NCI-H146 (cell line): ENCODE measurements at regions not wholly inside any gene's neighbourhood (a gene's known extent, or its start where the extent isn't known, plus 50 kb on each side); places are given as distances from the start of the nearest gene placed in this dataset.
A peak's percentile ranks its signal among the peaks of the same experiment; 100 is the strongest.

ENCODE experiments used
- DNase-seq: peaks from one replicate; lab custom pipeline; 2025; lab: John Stamatoyannopoulos, UW

DNA sequence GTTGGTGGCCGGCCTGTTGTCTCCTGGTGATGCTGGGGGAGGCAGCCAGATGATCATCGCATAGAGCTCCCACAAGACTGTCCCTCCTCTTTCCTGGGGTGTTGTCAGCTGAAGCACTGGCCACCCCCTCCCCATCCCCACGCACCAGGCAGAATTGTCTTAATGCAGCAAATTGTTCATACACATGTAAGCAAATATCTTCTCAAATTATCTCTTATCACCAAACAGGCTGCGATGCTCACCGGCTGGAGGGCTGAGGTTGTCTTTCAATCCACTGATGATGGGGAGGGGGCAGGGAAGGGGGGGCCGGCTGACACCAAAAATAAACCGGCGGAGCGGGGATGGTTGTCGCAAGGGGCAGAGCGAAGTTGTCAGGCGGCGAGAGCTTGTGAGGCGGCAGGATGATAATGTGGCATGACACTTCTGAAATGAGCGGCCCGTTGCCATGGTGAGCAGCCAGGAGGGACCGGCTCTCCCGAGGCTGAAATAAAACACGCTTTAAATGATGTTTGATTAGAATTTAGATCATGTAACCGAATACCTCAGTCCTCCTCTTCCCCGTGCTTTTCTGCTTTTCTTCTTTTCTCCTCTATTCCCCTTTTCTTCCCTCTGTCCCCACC is 59.8 kb downstream of the MRM1 start:
- DNase-seq = peak; percentile 74

GRCh38 chr17:36661688-36662087 is 60.3 kb downstream of the MRM1 start:
- DNase-seq = no peak

- no peak for DNase-seq
These were observed 64.0 kb downstream of the MRM1 start for GRCh38 chr17:36665417-36665816.

DNA sequence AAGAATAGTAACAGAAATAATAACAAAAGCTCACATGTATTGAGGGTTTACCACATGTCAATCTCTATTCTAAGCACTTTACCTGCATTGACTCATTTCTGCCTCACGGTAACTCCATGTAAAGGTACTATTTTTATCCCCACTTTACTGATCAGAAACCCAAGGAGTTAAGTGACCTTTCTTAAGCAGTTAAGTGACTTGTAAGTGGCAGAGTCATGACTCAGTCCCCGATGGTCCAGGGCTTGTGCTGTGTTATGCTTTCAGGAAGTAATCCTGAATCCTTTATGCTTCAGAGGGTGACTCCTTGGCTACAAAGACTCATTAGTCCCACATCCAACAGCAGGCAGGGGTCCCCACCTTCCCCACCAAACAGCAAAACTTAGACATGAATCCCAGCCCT is 66.5 kb downstream of the MRM1 start:
- DNase-seq = no peak

DNA sequence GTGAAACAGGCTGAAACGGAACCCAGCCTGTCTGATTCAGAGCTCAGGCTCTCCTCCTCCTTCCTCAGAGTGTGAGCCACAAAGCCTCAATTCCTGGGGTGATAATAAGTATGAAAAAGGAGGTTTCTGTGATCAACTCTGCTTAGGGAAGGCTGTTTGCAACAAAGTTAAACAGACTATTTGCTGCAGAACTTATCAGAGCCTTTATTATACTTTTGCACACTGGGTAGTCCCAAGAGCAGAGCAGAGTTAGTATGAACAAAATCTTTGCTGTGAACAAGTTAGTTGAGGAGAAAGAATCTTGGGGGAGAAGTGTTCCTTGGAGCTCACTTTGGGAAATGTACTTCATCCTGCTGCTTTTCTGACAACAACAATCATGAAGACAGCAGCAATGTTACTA is 67.4 kb downstream of the MRM1 start:
- no peak for DNase-seq

DNA sequence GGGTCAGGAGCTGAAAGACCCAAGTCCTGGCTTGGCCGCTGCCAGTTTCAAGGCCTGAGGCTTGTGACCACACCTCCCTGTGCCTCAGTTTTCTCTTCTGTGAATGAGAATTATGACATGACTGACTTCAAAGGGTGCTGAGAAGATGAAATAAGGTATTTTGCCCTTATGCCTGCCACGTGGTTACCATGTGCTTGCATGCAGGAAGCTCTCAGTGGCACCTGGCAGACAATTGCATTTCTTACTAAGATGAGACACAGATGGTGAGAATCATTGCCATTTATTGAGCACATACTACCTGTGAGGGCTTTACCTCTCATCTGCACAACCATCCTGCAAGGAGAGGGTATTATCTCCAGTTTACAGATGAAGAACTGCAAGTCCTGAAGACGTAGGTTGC is 69.8 kb downstream of the MRM1 start:
- no peak for DNase-seq

- no peak for DNase-seq
These were observed 71.1 kb downstream of the MRM1 start for GRCh38 chr17:36672403-36672918.

DNA sequence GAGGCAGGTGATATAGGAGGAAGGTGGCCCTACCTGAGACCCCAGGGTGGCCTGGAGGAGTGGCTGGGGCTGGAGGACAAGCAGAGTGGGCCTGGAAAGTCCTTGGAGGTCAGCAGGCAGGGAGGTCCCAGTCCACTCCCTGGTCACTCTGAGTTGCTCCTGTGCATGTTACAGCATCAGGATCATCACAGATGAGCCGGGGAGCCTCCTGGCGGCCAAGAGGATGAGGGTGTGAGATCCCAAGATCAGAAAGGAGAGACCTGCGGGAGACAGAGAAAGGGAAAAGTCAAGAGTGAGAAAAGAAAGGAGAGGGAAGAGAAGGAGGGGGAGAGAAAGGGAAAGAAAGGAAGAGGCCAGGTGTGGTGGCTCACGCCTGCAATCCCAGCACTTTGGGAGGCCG is 71.7 kb downstream of the MRM1 start:
- no peak for DNase-seq

- DNase-seq = no peak
These were observed 72.4 kb downstream of the MRM1 start for GRCh38 chr17:36673637-36674277.

DNA sequence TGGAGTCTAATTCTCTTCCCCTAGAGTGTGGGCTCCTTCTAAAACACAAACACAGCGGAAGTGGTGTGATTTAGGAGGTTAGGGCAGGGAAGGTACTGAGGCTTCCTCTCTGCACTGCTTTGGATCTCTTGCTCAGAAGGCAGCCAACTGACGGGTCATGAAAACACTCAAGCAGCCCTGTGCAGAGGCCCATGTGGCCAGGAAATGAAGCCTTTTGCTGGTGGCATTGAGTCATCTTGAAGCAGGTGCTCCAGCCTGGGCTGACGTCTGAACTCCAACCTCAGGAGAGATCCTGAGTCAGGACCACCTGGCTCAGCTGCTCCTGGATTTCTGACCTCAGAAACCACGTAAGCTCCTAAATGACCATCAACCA is 72.9 kb downstream of the MRM1 start:
- no peak for DNase-seq

DNA sequence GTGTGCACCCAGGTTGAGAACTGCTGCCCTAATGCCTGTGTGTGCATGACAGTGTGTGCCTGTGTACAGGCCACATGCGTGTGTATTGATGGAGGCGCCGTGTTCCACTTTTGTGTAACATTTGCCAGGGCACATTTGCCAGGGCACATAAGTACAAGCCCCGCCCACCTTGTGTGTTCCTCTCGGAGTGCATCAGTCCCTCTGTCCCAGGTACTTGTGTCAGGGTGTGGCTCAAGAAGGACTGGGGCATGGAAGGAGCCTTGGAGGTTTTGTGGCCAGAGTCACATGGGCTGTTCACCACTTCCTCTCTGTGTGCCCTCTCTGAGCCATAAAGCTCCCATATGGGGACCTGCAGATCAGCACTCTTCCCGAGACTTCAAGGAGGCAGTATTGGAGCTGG is 73.9 kb downstream of the MRM1 start:
- no peak for DNase-seq

- no peak for DNase-seq
These were observed 74.4 kb downstream of the MRM1 start for GRCh38 chr17:36675786-36676185.

- DNase-seq = no peak
These were observed 78.6 kb downstream of the MRM1 start for GRCh38 chr17:36679815-36680467.

DNA sequence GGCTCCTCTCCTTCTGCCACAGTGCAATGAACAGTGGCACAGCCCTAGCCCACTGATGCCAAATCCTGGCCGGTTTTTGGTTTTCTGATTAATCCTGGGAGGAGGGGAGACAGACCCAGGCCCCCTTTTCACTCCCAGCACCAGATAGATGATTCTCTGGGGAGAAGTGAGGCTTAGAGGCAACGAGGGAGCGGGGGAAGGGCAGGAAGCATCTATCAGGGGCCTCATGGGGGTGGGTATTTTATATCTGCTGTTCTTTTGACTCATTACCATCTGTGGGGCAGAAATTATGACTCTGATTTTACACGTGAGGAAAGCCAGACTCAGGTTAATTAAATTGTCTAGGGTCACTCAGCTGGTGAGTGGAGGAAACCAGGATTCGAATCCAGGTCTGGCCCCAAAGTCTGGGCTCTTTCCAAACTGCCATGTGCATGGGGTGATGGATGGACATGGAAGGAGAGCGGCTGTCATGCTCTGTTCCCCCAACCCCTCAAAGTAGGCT is 79.4 kb downstream of the MRM1 start:
- DNase-seq = no peak

DNA sequence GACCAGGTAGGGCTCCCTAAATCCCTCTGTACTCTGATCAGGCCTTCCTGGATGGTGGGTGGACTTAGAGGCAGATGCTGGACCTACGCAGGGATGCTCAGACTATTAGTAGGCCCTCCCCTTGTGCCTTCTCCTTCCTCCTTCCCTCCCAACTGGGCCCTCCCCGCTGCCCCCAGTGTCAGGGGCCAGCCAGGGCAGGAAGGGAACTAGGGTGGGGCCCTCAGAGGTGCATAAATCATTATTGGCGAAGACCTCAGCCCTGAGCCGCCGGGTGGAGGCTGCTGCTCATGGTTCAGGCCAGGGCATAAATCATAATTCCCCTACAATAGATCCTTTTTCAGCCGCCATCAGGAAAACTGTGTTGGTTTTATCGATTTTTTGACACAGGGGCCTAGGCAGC is 81.4 kb downstream of the MRM1 start:
- peak; percentile 92 for DNase-seq

DNA sequence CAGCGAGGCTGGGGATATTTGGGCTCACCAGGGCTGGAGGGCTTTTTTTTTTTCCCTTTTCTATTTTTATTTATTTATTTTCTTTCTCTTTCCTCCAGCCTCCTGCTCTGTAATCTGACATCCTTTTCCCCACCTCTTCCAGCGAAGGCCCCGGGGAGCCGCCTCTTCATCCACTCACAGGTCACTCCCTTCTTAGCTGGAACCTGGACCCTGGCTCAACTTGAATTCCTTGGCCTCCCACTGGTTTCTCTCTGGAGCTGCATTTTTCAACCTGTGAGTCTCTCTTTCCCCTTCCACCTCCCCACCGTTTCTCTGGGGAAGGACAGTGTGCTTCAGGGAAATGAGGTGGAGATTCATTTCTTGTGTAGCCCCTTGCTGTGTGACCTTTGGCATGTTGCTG is 82.0 kb downstream of the MRM1 start:
- peak; percentile 79 for DNase-seq

DNA sequence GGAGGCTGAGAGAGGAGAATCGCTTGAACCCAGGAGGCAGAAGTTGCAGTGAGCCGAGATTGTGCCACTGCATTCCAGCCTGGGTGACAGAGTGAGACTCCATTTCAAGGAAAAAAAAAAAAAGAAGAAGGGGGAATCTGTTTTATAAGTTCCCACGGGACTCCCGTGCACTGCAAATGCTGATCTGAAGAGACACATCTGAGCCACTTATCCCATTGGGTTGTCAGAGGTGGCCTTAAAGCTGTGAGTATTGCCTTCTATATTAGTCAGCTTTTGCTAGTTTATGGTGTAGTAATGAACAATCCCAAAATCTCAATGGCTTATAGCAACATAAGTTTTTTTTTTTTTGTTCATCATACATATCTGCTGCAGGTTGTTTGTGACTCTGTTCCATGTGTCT is 82.8 kb downstream of the MRM1 start:
- no peak for DNase-seq

DNA sequence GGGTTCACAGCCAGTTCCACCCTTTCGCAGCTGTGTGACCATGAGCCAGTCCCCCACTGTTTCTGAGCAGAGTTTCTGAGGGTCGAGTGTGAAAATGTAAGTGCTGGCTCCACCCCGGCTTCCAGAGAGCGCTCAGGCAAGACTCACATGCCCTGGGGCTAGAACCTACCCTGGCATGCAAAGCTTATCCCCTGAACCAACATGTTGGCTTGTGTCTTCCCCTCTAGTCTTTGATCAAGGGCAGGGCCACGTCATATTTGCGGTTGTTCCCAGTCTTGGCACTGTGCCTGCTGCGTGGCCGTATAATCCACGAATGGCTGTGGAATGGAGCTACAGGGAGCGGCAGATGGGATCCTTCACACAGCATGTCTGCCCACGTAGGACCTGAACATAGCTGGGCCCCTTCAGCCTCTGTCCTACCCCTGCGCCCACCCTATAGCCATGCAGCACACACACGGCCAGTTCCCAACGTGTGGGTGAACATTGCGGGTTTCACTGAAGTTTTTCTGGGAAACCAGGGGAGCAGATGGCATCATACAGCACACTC is 84.8 kb downstream of the MRM1 start:
- DNase-seq = no peak

DNA sequence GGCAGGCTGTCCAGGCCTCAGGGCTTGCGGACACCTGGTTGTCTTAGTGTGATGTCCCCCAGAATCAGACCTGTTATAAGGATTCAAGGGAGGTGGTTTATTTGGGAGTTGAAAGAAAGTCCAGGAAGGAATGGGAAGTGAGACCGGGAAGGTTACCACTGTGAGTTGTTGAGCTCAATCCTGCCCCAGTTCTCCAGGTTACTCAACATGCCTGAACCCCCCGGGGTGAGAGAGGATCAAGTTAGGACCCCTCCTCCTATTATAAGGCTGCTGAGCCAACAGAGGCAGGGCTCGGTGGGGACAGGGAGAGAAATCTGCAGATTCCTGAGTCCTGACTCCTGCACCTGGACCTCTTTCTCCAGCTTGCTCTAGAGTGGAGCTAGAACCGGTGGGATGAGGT is 86.4 kb downstream of the MRM1 start:
- no peak for DNase-seq

GRCh38 chr17:36689089-36689667 is 87.8 kb downstream of the MRM1 start:
- DNase-seq = peak; percentile 12

- DNase-seq = no peak
These were observed 88.8 kb downstream of the MRM1 start for GRCh38 chr17:36690190-36690589.

DNA sequence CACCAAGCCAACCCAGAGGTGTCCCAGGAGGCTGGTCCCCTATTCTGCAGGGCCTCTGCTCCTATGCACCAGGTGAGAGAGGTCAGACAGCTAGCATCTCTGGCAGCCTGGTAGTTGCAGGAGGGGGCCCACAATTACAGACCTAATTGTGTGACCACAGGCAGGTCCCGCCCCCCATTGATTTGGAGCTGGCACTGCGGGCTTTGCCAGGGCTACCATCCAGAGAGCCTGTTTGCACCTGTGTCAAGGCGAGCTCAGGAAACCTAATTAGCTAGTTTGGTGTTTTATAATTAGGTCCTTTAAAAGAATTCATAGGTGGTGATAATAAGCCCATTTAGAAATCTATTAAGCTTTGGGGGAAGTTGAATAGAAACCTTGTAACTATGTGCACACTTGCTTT is 90.2 kb downstream of the MRM1 start:
- peak; percentile 61 for DNase-seq

DNA sequence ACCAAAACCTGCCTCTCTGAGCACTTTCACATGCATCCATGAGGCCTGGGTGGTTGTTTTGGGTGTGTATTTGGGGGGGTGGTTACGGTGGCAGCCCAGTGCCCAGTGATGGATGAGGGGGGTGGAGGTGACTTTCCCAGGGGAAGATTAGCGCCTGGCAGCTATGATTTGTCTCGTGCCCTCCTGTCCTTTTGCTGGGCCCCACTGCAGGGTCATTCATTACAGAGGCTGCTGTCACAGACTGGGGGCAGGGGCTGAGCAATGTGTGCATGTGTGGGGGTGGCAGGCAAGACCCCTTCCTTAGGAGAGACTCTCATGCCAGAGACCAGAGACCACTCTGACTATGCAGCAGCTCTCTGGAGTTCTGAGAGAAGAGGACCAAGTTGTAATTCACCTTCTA is 93.7 kb downstream of the MRM1 start:
- DNase-seq = no peak
